Right atrium auricular region (tissue), 2 donors: ENCODE measurements at regions not wholly inside any gene's neighbourhood (a gene's known extent, or its start where the extent isn't known, plus 50 kb on each side); places are given as distances from the start of the nearest gene placed in this dataset.

Source experiments
- DNase-seq: peaks from one replicate; pipeline ENCODE4 v3.0.0-alpha.2; 2019; ENCODE audit warnings: low spot score
- H3K27ac ChIP-seq, 2 donors: fragments of 200-600 bp; sonication (generic); 1 replicate in 1 of 2; 2 replicates in 1 of 2; pipeline ENCODE4 v1.5.1; 2016 to 2019
- H3K27me3 ChIP-seq, 2 donors: fragments of 200-600 bp; sonication (generic); one replicate each; pipeline versions ENCODE4 v1.5.1 to v1.6.0; 2017 to 2019
- H3K36me3 ChIP-seq: fragments of 200-600 bp; sonication (generic); one replicate; pipeline ENCODE4 v1.5.1; 2016
- H3K4me1 ChIP-seq, 2 donors: fragments of 200-600 bp; sonication (generic); one replicate each; pipeline versions ENCODE4 v1.5.1 to v1.6.0; 2017 to 2019
- H3K4me3 ChIP-seq, 2 donors: fragments of 200-600 bp; sonication (generic); 1 replicate in 1 of 2; 2 replicates in 1 of 2; pipeline ENCODE4 v1.5.1; 2017 to 2019; ENCODE audit warnings: mild to moderate bottlenecking in 1 of 2, moderate library complexity in 1 of 2
- H3K9me3 ChIP-seq, 2 donors: fragments of 200-600 bp; sonication (generic); one replicate each; pipeline ENCODE4 v1.5.1; 2019
- TF ChIP-seq, protein P1 (sequence below), 2 donors: fragments of 200-600 bp; sonication (generic); IDR thresholded peaks; one replicate each; pipeline ENCODE4 v1.5.1; 2019; ENCODE audit warnings: antibody characterized with exemption in 2 of 2

DNA sequence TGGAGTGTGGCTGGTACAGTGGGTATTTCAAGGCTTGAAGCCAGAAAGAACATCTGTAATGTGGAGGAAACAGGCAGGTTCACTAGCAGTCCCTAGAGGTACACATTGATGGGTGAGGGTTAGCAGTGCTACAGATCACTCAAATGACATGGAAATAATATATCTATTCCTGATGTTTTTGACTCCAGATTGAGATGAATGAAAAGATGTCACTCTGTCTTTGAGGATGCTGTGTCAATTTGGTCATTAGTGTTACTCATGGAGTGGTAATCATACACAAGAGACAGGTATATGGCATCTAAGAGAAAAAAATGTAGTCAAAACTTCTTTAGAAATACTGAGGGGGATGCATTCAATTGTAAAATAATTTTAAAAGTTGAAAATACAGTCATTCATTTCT lies 135.1 kb downstream of the ZIC1 start:
- no peaks in the 10 kb centered on the region for H3K36me3 ChIP-seq
- H3K9me3 ChIP-seq: peaks cover 0 to 26% of the 10 kb centered on the region in 2 donors
- H3K4me1 ChIP-seq: no peaks in the 10 kb centered on the region
- no peaks in the 10 kb centered on the region for H3K27me3 ChIP-seq
- H3K27ac ChIP-seq: no peak overlapping the region
- TF ChIP-seq, protein P1, sequence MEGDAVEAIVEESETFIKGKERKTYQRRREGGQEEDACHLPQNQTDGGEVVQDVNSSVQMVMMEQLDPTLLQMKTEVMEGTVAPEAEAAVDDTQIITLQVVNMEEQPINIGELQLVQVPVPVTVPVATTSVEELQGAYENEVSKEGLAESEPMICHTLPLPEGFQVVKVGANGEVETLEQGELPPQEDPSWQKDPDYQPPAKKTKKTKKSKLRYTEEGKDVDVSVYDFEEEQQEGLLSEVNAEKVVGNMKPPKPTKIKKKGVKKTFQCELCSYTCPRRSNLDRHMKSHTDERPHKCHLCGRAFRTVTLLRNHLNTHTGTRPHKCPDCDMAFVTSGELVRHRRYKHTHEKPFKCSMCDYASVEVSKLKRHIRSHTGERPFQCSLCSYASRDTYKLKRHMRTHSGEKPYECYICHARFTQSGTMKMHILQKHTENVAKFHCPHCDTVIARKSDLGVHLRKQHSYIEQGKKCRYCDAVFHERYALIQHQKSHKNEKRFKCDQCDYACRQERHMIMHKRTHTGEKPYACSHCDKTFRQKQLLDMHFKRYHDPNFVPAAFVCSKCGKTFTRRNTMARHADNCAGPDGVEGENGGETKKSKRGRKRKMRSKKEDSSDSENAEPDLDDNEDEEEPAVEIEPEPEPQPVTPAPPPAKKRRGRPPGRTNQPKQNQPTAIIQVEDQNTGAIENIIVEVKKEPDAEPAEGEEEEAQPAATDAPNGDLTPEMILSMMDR (IDR thresholded peaks at IDR 0.05): no peak
- no peak overlapping the region for H3K4me3 ChIP-seq
- DNase-seq: no peak

DNA sequence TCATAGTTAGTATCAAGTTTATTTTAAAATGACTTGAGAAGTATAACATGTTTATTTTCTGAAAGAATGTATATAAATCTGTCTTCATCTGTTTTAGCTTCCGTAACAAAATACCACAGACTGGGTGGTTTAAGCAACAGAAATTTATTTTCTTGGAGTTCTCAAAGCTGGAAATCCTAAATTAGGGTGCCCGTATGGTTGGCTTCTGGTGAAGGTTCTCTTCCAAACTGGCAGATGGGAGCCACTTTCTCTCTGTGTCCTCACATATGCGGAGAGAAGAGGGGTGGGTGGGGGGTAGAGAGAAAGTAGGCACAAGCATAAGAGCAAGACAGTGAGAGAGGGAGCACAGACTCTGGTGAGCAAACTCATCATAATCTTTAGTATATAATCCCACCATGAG lies 142.3 kb downstream of the ZIC1 start:
- TF ChIP-seq, protein P1 (IDR thresholded peaks at IDR 0.05): no peak
- Histone ChIP-seq H3K4me3 (no peak overlapping the region), H3K27ac (no peak overlapping the region), H3K9me3 (no peaks in the 10 kb centered on the region), H3K4me1 (no peaks in the 10 kb centered on the region), H3K36me3 (no peaks in the 10 kb centered on the region), H3K27me3 (no peaks in the 10 kb centered on the region)
- no peak for DNase-seq

DNA sequence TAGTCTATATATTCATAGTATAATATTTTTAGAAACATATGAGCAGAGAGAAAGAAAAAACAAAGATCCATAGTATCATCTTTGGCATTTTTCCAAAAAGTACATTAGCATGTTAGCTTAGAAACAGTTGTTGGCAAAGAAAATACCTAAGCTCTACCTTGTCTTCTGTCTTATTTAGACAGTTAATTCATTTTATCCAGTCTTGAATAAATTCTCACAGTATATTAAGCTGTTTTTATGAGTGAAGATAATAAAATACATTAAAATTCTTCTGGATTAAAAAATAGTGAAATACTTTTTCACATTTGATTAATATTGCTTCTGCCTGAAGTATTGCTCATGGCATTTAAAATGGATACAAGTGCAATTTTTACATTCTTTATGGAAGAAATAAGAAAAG lies 145.2 kb downstream of the ZIC1 start:
- Histone ChIP-seq H3K9me3 (no peaks in the 10 kb centered on the region), H3K36me3 (no peaks in the 10 kb centered on the region), H3K4me3 (no peak overlapping the region), H3K4me1 (no peaks in the 10 kb centered on the region), H3K27ac (no peak overlapping the region), H3K27me3 (no peaks in the 10 kb centered on the region)
- TF ChIP-seq, protein P1 (IDR thresholded peaks at IDR 0.05): no peak
- DNase-seq: no peak

DNA sequence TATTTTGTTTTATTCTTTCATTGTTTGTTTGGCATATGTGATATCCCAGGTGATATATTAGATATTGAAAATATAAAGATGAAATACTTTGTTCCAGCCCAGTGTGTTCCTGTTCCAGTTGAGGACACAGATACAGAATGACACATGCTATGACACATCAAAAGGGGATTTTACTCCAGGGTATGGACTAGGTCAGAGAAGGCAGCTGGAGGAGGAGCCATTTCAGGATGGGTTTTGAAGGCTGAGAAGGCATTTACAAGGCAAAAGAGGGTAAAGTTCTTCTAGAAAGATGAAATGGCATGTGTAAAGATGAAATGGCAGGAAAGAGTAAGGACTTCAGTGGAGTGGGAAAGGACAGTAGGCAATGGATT lies 163.8 kb downstream of the ZIC1 start:
- Histone ChIP-seq H3K4me1 (no peaks in the 10 kb centered on the region), H3K27ac (no peak overlapping the region), H3K9me3 (no peaks in the 10 kb centered on the region), H3K36me3 (no peaks in the 10 kb centered on the region), H3K27me3 (no peaks in the 10 kb centered on the region), H3K4me3 (no peak overlapping the region)
- DNase-seq: no peak
- TF ChIP-seq, protein P1 (IDR thresholded peaks at IDR 0.05): no peak

DNA sequence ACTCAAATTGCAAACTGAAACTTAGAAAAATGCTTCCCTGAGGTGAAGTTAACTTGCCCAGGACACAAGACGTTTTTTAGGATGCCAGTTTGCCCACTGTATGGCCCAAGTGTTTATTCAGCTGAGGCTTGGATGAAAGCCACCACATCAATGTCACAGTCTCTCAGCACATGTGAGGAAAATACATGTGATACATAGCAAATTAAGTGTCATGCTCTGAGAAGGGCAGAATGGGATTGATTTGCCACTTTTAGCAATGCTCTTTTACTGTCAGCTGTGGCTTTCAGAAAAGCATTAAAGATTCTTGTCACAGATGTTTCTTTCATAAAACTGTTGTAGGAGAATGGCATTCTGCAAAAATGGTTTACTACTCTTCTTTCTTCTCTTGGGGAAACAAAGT lies 165.5 kb downstream of the ZIC1 start:
- Histone ChIP-seq H3K4me1 (no peaks in the 10 kb centered on the region), H3K4me3 (no peak overlapping the region), H3K9me3 (no peaks in the 10 kb centered on the region), H3K27ac (no peak overlapping the region), H3K27me3 (no peaks in the 10 kb centered on the region), H3K36me3 (no peaks in the 10 kb centered on the region)
- TF ChIP-seq, protein P1 (IDR thresholded peaks at IDR 0.05): no peak
- DNase-seq: no peak

DNA sequence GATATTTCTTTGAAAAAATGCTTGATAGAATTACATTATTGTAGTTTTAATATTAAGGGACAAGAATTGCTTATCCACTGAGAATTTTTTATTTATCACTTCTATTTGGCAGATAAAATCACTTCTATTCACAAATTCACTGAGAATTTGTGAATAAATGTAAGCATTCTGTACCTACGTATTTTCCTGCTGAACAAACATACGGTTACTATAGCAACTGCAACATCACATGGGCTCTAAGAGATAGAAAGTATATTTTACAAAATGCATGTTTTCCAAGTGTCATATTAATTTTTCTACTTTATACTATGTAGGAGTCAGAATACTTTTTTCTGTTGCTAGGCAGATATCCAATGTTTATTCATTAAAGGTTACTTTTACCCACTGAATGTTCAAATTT lies 166.2 kb downstream of the ZIC1 start:
- no peaks in the 10 kb centered on the region for H3K36me3 ChIP-seq
- DNase-seq: no peak
- H3K4me3 ChIP-seq: no peak overlapping the region
- no peaks in the 10 kb centered on the region for H3K4me1 ChIP-seq
- TF ChIP-seq, protein P1 (IDR thresholded peaks at IDR 0.05): no peak
- H3K27me3 ChIP-seq: no peaks in the 10 kb centered on the region
- no peaks in the 10 kb centered on the region for H3K9me3 ChIP-seq
- no peak overlapping the region for H3K27ac ChIP-seq
